ENCODE measurements at regions not wholly inside any gene's neighbourhood (a gene's known extent, or its start where the extent isn't known, plus 50 kb on each side); places are given as distances from the start of the nearest gene placed in this dataset.

DNA sequence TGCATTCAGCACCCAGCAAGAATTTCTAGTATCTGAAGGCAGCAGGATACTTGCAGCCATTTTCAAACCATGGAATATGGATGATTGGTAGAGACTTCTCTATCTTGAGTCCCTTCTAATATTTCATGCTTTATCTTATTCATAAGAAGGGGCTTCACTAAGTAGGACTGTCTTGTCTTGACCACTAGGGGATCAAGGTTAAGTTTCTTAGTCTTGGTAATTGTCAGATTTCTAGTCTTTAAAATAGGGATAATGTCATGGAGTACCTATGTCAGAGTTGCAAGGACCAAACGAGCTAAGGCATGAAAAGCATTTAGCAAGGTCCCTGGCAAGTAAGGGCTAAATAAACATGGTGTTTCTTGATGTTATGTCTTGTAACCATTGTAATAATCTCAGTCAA is 68.5 kb upstream of the ESR1 start:
- Histone ChIP-seq H3F3A (ENCODE audit: low read depth) (no peaks in the 10 kb centered on the region), H3K4me1 (ENCODE audit: insufficient read depth, low read length, poor library complexity, severe bottlenecking) (no peaks in the 10 kb centered on the region), H3K4me3 (ENCODE audit: low read length, poor library complexity, severe bottlenecking) (no peak overlapping the region), H3K4me2 (ENCODE audit: low read depth, low read length, poor library complexity, severe bottlenecking) (no peak overlapping the region), H3K9me3 (ENCODE audit: insufficient read depth, low read depth, low read length) (no peaks in the 10 kb centered on the region), H3K9me2 (replicated peaks; ENCODE audit: low read depth, low read length) (no peaks in the 10 kb centered on the region), H3K27me3 (ENCODE audit: insufficient read depth, low read length, poor library complexity, severe bottlenecking) (no peaks in the 10 kb centered on the region), H3K36me3 (ENCODE audit: insufficient read depth, low read length) (no peaks in the 10 kb centered on the region), H3K79me2 (ENCODE audit: insufficient read depth, low read length) (no peaks in the 10 kb centered on the region), H3K9ac (ENCODE audit: low read depth, low read length, poor library complexity, severe bottlenecking) (no peak overlapping the region), H2AFZ (ENCODE audit: low read length) (no peak overlapping the region), H4K20me1 (ENCODE audit: insufficient read depth, low read length, poor library complexity, severe bottlenecking) (no peaks in the 10 kb centered on the region)
- TF ChIP-seq CTCF (conservative IDR thresholded peaks at IDR 0.05; ENCODE audit: low read length), result peak; percentile 46
- TF ChIP-seq EZH2phosphoT487 (IDR thresholded peaks at IDR 0.05; ENCODE audit: borderline replicate concordance), result no peak

DNA sequence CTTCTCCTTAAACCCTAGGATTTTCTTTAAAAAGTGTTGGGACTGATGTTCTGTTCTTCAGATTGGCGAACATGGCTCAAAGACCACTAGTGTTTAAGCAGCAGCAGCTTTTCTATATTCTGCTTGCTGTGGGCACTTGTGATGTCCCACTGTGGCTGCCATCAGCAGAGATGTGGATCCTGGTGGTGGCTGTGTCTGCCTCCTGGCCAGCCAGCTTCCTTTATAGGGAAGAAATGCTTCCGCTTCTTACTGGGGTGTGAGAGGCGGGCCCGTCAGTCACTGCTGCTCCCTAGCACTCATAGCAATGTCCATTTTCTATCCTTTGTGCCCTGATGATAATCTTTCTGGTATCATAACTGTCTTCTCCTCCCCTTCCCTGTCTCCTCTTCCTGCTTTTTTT is 66.7 kb upstream of the ESR1 start:
- Histone ChIP-seq H3K27me3 (ENCODE audit: insufficient read depth, low read length, poor library complexity, severe bottlenecking) (no peaks in the 10 kb centered on the region), H3F3A (ENCODE audit: low read depth) (no peaks in the 10 kb centered on the region), H3K9ac (ENCODE audit: low read depth, low read length, poor library complexity, severe bottlenecking) (no peak overlapping the region), H3K4me1 (ENCODE audit: insufficient read depth, low read length, poor library complexity, severe bottlenecking) (no peaks in the 10 kb centered on the region), H3K4me2 (ENCODE audit: low read depth, low read length, poor library complexity, severe bottlenecking) (no peak overlapping the region), H2AFZ (ENCODE audit: low read length) (no peak overlapping the region), H3K9me2 (replicated peaks; ENCODE audit: low read depth, low read length) (no peaks in the 10 kb centered on the region), H3K9me3 (ENCODE audit: insufficient read depth, low read depth, low read length) (no peaks in the 10 kb centered on the region), H3K79me2 (ENCODE audit: insufficient read depth, low read length) (no peaks in the 10 kb centered on the region), H3K4me3 (ENCODE audit: low read length, poor library complexity, severe bottlenecking) (no peak overlapping the region), H4K20me1 (ENCODE audit: insufficient read depth, low read length, poor library complexity, severe bottlenecking) (no peaks in the 10 kb centered on the region), H3K36me3 (ENCODE audit: insufficient read depth, low read length) (no peaks in the 10 kb centered on the region)
- no peak for TF ChIP-seq CTCF (conservative IDR thresholded peaks at IDR 0.05; ENCODE audit: low read length)
- TF ChIP-seq EZH2phosphoT487 (IDR thresholded peaks at IDR 0.05; ENCODE audit: borderline replicate concordance), result no peak

DNA sequence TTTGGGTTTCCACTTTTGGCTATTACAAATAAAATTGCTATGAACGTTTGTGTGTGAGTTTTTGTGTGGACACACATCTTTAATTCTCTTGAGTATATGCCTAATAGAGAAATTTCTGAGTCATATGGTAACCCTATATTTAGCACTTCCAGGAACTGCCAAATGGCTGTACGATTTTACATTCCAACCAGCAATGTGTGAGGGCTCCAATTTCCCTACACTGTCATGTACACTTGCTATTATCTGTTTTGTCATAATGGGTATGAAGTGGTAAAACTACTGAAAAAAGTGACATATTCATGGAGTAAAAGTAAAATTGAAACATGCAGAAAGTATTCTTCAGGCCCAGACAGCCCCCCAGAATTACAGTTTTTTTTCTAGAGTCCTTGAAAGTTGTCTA is 59.6 kb upstream of the ESR1 start:
- TF ChIP-seq EZH2phosphoT487 (IDR thresholded peaks at IDR 0.05; ENCODE audit: borderline replicate concordance) (no peak), CTCF (conservative IDR thresholded peaks at IDR 0.05; ENCODE audit: low read length) (no peak)
- Histone ChIP-seq H3K9me2 (replicated peaks; ENCODE audit: low read depth, low read length) (no peaks in the 10 kb centered on the region), H3K9me3 (ENCODE audit: insufficient read depth, low read depth, low read length) (no peaks in the 10 kb centered on the region), H3K4me2 (ENCODE audit: low read depth, low read length, poor library complexity, severe bottlenecking) (no peak overlapping the region), H3K36me3 (ENCODE audit: insufficient read depth, low read length) (no peaks in the 10 kb centered on the region), H3F3A (ENCODE audit: low read depth) (no peaks in the 10 kb centered on the region), H3K79me2 (ENCODE audit: insufficient read depth, low read length) (no peaks in the 10 kb centered on the region), H3K4me3 (ENCODE audit: low read length, poor library complexity, severe bottlenecking) (no peak overlapping the region), H3K4me1 (ENCODE audit: insufficient read depth, low read length, poor library complexity, severe bottlenecking) (no peaks in the 10 kb centered on the region), H4K20me1 (ENCODE audit: insufficient read depth, low read length, poor library complexity, severe bottlenecking) (no peaks in the 10 kb centered on the region), H2AFZ (ENCODE audit: low read length) (no peak overlapping the region), H3K27me3 (ENCODE audit: insufficient read depth, low read length, poor library complexity, severe bottlenecking) (no peaks in the 10 kb centered on the region), H3K9ac (ENCODE audit: low read depth, low read length, poor library complexity, severe bottlenecking) (no peak overlapping the region)

Data from Loucy (cell line).